ENCODE measurements at regions not wholly inside any gene's neighbourhood (a gene's known extent, or its start where the extent isn't known, plus 50 kb on each side); places are given as distances from the start of the nearest gene placed in this dataset.

DNA sequence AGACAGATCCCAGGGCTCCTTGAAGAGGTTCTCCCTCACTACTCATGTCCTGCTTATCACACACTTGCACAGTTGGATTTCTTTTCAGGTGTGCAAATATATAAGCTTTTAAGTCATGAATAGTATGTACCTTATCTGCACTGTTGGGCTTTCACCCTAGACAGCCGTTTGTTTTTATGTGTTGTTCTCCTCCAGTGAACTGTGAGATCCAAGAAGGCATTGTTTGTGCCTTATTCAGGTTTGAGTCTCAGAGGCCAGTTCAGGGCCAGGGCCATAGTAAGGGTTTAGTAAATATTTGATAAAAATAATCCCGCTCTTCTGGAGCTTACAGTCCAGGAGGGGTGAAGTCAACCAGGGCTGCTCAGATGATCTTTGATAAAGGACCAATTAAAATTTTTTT, 480.0 kb downstream of the TMEM38B start:
- TF ChIP-seq CTCF (IDR thresholded peaks at IDR 0.05), result no peak
- no peak for TF ChIP-seq POLR2A (IDR thresholded peaks at IDR 0.05)

Measured in uterus (tissue), 2 donors.